Stimulated activated CD4-positive, alpha-beta T cell treated with anti-CD3 and anti-CD28 coated beads, Interleukin-2, amount 100 ng/mL, for 24 hours (primary cell): ENCODE measurements at regions not wholly inside any gene's neighbourhood (a gene's known extent, or its start where the extent isn't known, plus 50 kb on each side); places are given as distances from the start of the nearest gene placed in this dataset.

Experiments used
- DNase-seq, 2 donors: peaks; one replicate each; pipeline ENCODE4 v3.0.0-alpha.2; 2020

DNA sequence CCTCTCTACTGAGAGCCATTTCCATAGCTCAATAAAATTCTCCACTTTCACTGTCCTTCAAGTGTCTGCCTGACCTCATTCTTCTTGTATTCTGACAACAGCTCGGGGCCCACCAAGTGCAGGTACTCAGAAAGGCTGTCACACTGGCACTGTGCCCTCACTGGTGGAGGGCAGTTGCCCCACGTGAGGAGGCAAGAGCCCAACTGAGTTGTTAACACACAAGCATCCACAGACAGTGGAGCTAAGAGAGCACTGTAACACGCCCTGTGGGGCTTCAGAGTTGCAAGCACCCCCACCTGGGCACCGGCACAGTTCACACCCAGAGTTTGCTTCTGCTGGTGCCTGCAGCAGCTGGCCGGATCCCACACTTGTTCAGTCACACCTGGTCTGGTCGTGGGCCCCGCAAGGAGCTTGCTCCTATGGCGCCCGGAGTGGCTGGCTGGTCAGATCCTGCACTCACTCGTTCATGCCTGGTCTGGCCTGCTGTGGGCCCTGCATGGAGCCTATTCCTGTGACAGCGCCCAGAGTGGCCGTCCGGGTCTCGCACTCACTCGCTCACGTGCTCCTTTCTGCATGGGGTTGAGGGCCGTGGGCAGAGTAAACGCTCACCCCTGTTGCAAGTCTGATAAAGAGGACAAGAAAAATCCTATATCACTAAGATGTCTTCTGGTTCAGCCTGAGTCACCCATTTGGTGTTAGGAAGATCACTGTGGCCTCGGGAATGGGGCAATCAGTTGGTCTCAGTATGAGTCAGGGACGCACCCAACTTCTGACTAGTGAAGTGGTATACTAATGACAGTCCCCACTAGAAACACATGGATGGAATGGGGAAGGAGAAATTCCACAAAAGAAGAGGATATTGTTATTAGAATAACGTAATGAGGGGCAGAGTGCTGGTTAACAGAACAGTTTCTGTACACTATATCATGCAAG, 87.0 kb upstream of the CCNH start:
- no peak for DNase-seq
